K562 (cell line): ENCODE measurements at regions not wholly inside any gene's neighbourhood (a gene's known extent, or its start where the extent isn't known, plus 50 kb on each side); places are given as distances from the start of the nearest gene placed in this dataset.
A peak's percentile ranks its signal among the peaks of the same experiment; 100 is the strongest.

Source experiments
- ATAC-seq: fragments of 200-7000 bp; cut with Tn5 transposase; 3 replicates; pipeline ENCODE4 v1.9.1; 2020; ENCODE audit warnings: moderate library complexity
- BruUV-seq: library from RNA; stranded (reverse); fragments of 400-500 nt; replicated peaks from 2 replicates; lab custom pipeline; 2021; lab: Mats Ljungman, UMichigan
- CTCF ChIA-PET: fragments of 300-600 bp; formaldehyde crosslinking; extraction: SDS; loops from one replicate; lab custom pipeline; 2021; ENCODE audit warnings: low intra/inter-chr PET ratio; lab: Yijun Ruan, JAX
- POLR2A ChIA-PET: fragments of 300-600, 350-650 bp; sonication (Branson Sonifier 250); formaldehyde crosslinking; extraction: SDS; loops from one replicate; lab custom pipeline; 2021; ENCODE audit warnings: antibody characterized with exemption, inconsistent platforms; lab: Yijun Ruan, JAX
- DNase-seq, 4 experiments: peaks; one replicate each; pipeline versions ENCODE4 v3.0.0 to v3.0.0-alpha.2; 2011 to 2018; ENCODE audit warnings: low spot score in 3 of 4, mixed read lengths in 3 of 4; ENCODE audit errors: extremely low read depth in 1 of 4
- FAIRE-seq: peaks from 2 replicates; lab custom pipeline; 2011; peaks lifted over from hg19 to GRCh38; lab: Jason Lieb, UNC
- H2AFZ ChIP-seq: 2 replicates; pipeline ENCODE4 v1.6.0; 2011; ENCODE audit warnings: low read depth, low read length, control low read depth, inconsistent platforms
- H3K27ac ChIP-seq: fragments of 200-600 bp; 3 replicates; pipeline ENCODE4 v1.8.0; 2011; ENCODE audit warnings: low read depth, mild to moderate bottlenecking, control low read depth, inconsistent platforms, low read length, moderate library complexity, mixed read lengths; ENCODE audit errors: extremely low read depth
- H3K27me3 ChIP-seq, 2 experiments: fragments of 300-600 bp in 1 of 2; 2 replicates in 1 of 2; 3 replicates in 1 of 2; pipeline versions ENCODE4 v1.6.0 to v1.8.0; 2011; ENCODE audit warnings: inconsistent platforms in 2 of 2, low read length in 2 of 2, mild to moderate bottlenecking in 1 of 2, mixed read lengths in 1 of 2, moderate library complexity in 1 of 2; ENCODE audit not compliant: control insufficient read depth in 2 of 2, insufficient read depth in 2 of 2
- H3K36me3 ChIP-seq: fragments of 300-600 bp; 3 replicates; pipeline ENCODE4 v1.8.0; 2011; ENCODE audit warnings: mild to moderate bottlenecking, low read length, inconsistent platforms; ENCODE audit not compliant: control insufficient read depth, insufficient read depth
- H3K4me1 ChIP-seq, 2 experiments: fragments of 200-600 bp in 1 of 2; replicated peaks in 1 of 2; 2 replicates in 1 of 2; 3 replicates in 1 of 2; pipeline versions ENCODE4 v1.5.1 to v1.8.0; 2011; ENCODE audit warnings: inconsistent platforms in 2 of 2, low read length in 2 of 2, mild to moderate bottlenecking in 1 of 2, mixed read lengths in 1 of 2, moderate library complexity in 1 of 2; ENCODE audit not compliant: control insufficient read depth in 2 of 2, insufficient read depth in 2 of 2
- H3K4me2 ChIP-seq: 2 replicates; pipeline ENCODE4 v1.6.1; 2011; ENCODE audit warnings: low read length, control low read depth, inconsistent platforms, mixed read lengths; ENCODE audit not compliant: insufficient read depth
- H3K4me3 ChIP-seq: fragments of 200-600 bp; sonication (generic), shearing (Covaris generic); 2 replicates; pipeline ENCODE4 v1.5.1; 2016; ENCODE audit warnings: control low read depth, inconsistent platforms
- H3K79me2 ChIP-seq: fragments of 200-600 bp; 3 replicates; pipeline ENCODE4 v1.8.0; 2011; ENCODE audit warnings: low read length, inconsistent platforms; ENCODE audit not compliant: control insufficient read depth, insufficient read depth
- H3K9ac ChIP-seq, 2 experiments: 2 replicates each; pipeline versions ENCODE4 v1.6.0 to v1.6.1; 2011; ENCODE audit warnings: low read depth in 2 of 2, low read length in 2 of 2, control low read depth in 1 of 2, inconsistent platforms in 1 of 2, mild to moderate bottlenecking in 1 of 2, mixed read lengths in 1 of 2; ENCODE audit not compliant: insufficient read depth in 1 of 2
- H3K9me1 ChIP-seq: one replicate; pipeline ENCODE4 v1.6.0; 2011; ENCODE audit warnings: inconsistent platforms, mild to moderate bottlenecking, low read length, moderate library complexity; ENCODE audit not compliant: control insufficient read depth, insufficient read depth
- H3K9me3 ChIP-seq: replicated peaks from 2 replicates; pipeline ENCODE4 v1.5.1; 2011; ENCODE audit warnings: low read depth, low read length, inconsistent platforms; ENCODE audit not compliant: control insufficient read depth, insufficient read depth
- H4K20me1 ChIP-seq: replicated peaks from 2 replicates; pipeline ENCODE4 v1.6.1; 2011; ENCODE audit warnings: low read length, inconsistent platforms, mixed read lengths; ENCODE audit not compliant: control insufficient read depth, insufficient read depth
- ATF7 ChIP-seq: fragments of 450-650 bp; IDR thresholded peaks from 2 replicates; pipeline ENCODE4 v1.7.1; 2014; ENCODE audit warnings: mild to moderate bottlenecking, moderate library complexity
- GABPA ChIP-seq: fragments of 200-800 bp; sonication (Bioruptor generic); conservative IDR thresholded peaks from 2 replicates; pipeline ENCODE4 v1.6.1; 2016; ENCODE audit warnings: low read depth, missing genetic modification characterization, missing compliant biosample characterization
- HSF4 ChIP-seq: fragments of 250-450 bp; sonication (Bioruptor Pico); IDR thresholded peaks from 2 replicates; pipeline ENCODE4 v2.1.2; 2022; ENCODE audit warnings: mild to moderate bottlenecking, moderate library complexity, borderline replicate concordance
- KLF1 ChIP-seq: fragments of 450-650 bp; IDR thresholded peaks from 2 replicates; pipeline ENCODE4 v1.6.1; 2016; ENCODE audit warnings: missing genetic modification characterization, missing compliant biosample characterization
- LARP7 ChIP-seq: fragments of 450-650 bp; IDR thresholded peaks from 2 replicates; pipeline ENCODE4 v1.6.1; 2016
- MECOM ChIP-seq: fragments of 250-450 bp; sonication (Bioruptor Pico); IDR thresholded peaks from 2 replicates; pipeline ENCODE4 v1.8.0; 2022; ENCODE audit warnings: inconsistent platforms
- RB1 ChIP-seq: fragments of 450-650 bp; IDR thresholded peaks from 2 replicates; pipeline ENCODE4 v1.6.1; 2017; ENCODE audit warnings: low read depth, mild to moderate bottlenecking
- SMAD4 ChIP-seq: fragments of 250-450 bp; sonication (Bioruptor Pico); conservative IDR thresholded peaks from 2 replicates; pipeline ENCODE4 v1.8.0; 2021; ENCODE audit warnings: inconsistent platforms, mild to moderate bottlenecking, moderate library complexity
- TAF15 ChIP-seq: fragments of 200-400 bp; formaldehyde crosslinking; IDR thresholded peaks from 2 replicates; pipeline ENCODE4 v1.6.1; 2017; ENCODE audit warnings: mild to moderate bottlenecking, low read depth, low read length, moderate library complexity
- TOE1 ChIP-seq, 2 experiments: fragments of 450-650 bp in 1 of 2; sonication (generic) in 1 of 2; formaldehyde crosslinking in 1 of 2; IDR thresholded peaks; 2 replicates each; pipeline versions ENCODE4 v1.7.1 to v1.8.0; 2016 to 2022; ENCODE audit warnings: borderline replicate concordance in 2 of 2, mild to moderate bottlenecking in 2 of 2, antibody characterized with exemption in 1 of 2, inconsistent platforms in 1 of 2, low read depth in 1 of 2, missing genetic modification reagents in 1 of 2, moderate library complexity in 1 of 2
- ZNF12 ChIP-seq: sonication (generic); formaldehyde crosslinking; IDR thresholded peaks from 2 replicates; pipeline ENCODE4 v1.4.0; 2020; ENCODE audit warnings: mild to moderate bottlenecking, missing genetic modification reagents
- ZNF165 ChIP-seq: fragments of 250-450 bp; sonication (Bioruptor Pico); IDR thresholded peaks from 2 replicates; pipeline ENCODE4 v1.4.0; 2020; ENCODE audit warnings: borderline replicate concordance
- WGBS: fragments of 100-300 bp; shearing (Covaris generic); methylation state at CpG from one replicate; pipeline ENCODE4 v1.1.6; 2016; ENCODE audit warnings: low coverage, mixed read lengths; ENCODE audit not compliant: insufficient coverage; ENCODE audit errors: missing lambda C conversion rate; 5-methylcytosine and 5-hydroxymethylcytosine counted together
- in situ Hi-C: fragments of 300-500 bp; cut with MboI; formaldehyde crosslinking; loops from 4 replicates; pipeline ENCODE4 v1.15.0; 2018; ENCODE audit warnings: inconsistent platforms, mixed read lengths
- intact Hi-C: fragments of 100-400 bp; cut with micrococcal nuclease; formaldehyde crosslinking; loops from 2 replicates; pipeline ENCODE4 v1.14.2; 2022
- TF ChIP-seq, protein P1 (sequence below): fragments of 250-450 bp; sonication (Bioruptor Pico); IDR thresholded peaks from 2 replicates; pipeline ENCODE4 v1.5.0; 2021

GRCh38 chr10:78844960-78845607 lies 223.7 kb upstream of the ZMIZ1 start:
- H3K4me3 ChIP-seq, result no peak overlapping the region
- FAIRE-seq, result no peak
- 2% methylated on average over 10 of the region's 10 CpGs for WGBS
- no peaks in the 10 kb centered on the region for H3K79me2 ChIP-seq
- H3K27me3 ChIP-seq, result peaks cover 10 to 59% of the 10 kb centered on the region in 2 experiments
- intact Hi-C loops, result no loop called here
- no TSS peak for BruUV-seq
- no peaks in the 10 kb centered on the region for H3K9me1 ChIP-seq
- TF ChIP-seq TAF15 (no peak), RB1 (no peak), HSF4 (CRISPR knock-in tag) (no peak), LARP7 (no peak), TOE1 (IDR thresholded peaks at IDR 0.05; ENCODE audit: borderline replicate concordance) (no peak), TOE1 (CRISPR knock-in tag; IDR thresholded peaks at IDR 0.05; ENCODE audit: borderline replicate concordance, low read depth) (no peak), KLF1 (tag) (no peak), ATF7 (no peak), GABPA (tag) (no peak), SMAD4 (CRISPR knock-in tag) (no peak), ZNF165 (CRISPR knock-in tag) (no peak), ZNF12 (CRISPR knock-in tag) (no peak), MECOM (CRISPR knock-in tag) (no peak)
- TF ChIP-seq, protein P1, sequence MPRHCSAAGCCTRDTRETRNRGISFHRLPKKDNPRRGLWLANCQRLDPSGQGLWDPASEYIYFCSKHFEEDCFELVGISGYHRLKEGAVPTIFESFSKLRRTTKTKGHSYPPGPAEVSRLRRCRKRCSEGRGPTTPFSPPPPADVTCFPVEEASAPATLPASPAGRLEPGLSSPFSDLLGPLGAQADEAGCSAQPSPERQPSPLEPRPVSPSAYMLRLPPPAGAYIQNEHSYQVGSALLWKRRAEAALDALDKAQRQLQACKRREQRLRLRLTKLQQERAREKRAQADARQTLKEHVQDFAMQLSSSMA, result no peak
- ChIA-PET CTCF (no interaction called here), POLR2A (interaction anchor here (0.7 kb wide), 1 partner anchor 964 kb away, joined by 3 read pairs; no protein-coding TSS in a partner anchor)
- H3K9ac ChIP-seq, result no peak overlapping the region
- H3K27ac ChIP-seq, result no peak overlapping the region
- H3K36me3 ChIP-seq, result no peaks in the 10 kb centered on the region
- H3K4me1 ChIP-seq, result no peaks in the 10 kb centered on the region
- in situ Hi-C loops, result no loop called here
- no peak overlapping the region for H3K4me2 ChIP-seq
- peak; percentile 48 for ATAC-seq
- no peaks in the 10 kb centered on the region; the same call in 1 of the 2 replicates for H4K20me1 ChIP-seq
- no peaks in the 10 kb centered on the region for H3K9me3 ChIP-seq
- no peak for DNase-seq
- no peak overlapping the region for H2AFZ ChIP-seq
